NT2/D1 (cell line): ENCODE measurements at regions not wholly inside any gene's neighbourhood (a gene's known extent, or its start where the extent isn't known, plus 50 kb on each side); places are given as distances from the start of the nearest gene placed in this dataset.
"Not testable (repeated sequence)": the region's sequence is repeated elsewhere in the genome, so short reads cannot be mapped to it uniquely, and the experiment has no call there.

Experiments
- SUZ12 ChIP-seq: IDR thresholded peaks from 2 replicates; pipeline ENCODE4 v1.6.1; 2011; ENCODE audit not compliant: insufficient read length, insufficient read depth; ENCODE audit errors: extremely low read depth
- YY1 ChIP-seq: IDR thresholded peaks from 2 replicates; pipeline ENCODE4 v1.6.1; 2011; ENCODE audit not compliant: insufficient read length, insufficient read depth

GRCh38 chr22:48497743-48498520 is 1329.7 kb downstream of the BRD1 start:
- TF ChIP-seq SUZ12, YY1: not testable (repeated sequence)
